ENCODE measurements at regions not wholly inside any gene's neighbourhood (a gene's known extent, or its start where the extent isn't known, plus 50 kb on each side); places are given as distances from the start of the nearest gene placed in this dataset.

DNA sequence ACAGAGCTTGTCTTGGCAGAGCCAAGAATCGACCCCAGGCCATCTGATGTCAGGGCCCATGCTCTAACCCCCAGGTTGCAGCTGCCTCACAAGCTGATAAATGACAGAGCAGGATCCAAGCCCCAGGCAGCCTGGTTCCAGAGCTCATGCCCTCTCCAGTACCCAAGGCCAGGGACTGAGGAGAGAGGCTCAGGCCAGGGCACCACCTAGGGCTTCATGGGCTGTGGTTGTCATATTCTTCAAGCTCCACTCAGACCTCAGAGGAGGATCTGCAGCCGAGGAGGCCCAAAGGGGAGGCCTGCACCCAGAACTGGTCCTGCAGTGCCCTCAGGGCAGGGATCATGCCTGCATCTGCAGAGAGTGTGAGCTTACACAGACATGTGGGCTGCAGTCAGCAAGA, 301.1 kb downstream of the MATN1 start:
- TF ChIP-seq, protein P1, sequence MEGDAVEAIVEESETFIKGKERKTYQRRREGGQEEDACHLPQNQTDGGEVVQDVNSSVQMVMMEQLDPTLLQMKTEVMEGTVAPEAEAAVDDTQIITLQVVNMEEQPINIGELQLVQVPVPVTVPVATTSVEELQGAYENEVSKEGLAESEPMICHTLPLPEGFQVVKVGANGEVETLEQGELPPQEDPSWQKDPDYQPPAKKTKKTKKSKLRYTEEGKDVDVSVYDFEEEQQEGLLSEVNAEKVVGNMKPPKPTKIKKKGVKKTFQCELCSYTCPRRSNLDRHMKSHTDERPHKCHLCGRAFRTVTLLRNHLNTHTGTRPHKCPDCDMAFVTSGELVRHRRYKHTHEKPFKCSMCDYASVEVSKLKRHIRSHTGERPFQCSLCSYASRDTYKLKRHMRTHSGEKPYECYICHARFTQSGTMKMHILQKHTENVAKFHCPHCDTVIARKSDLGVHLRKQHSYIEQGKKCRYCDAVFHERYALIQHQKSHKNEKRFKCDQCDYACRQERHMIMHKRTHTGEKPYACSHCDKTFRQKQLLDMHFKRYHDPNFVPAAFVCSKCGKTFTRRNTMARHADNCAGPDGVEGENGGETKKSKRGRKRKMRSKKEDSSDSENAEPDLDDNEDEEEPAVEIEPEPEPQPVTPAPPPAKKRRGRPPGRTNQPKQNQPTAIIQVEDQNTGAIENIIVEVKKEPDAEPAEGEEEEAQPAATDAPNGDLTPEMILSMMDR (IDR thresholded peaks at IDR 0.05; ENCODE audit: low read depth, low read length), result no peak
- TF ChIP-seq MAX (IDR thresholded peaks at IDR 0.05; ENCODE audit: low read depth, low read length), result no peak
- TF ChIP-seq POLR2A (IDR thresholded peaks at IDR 0.05; ENCODE audit: extremely low read depth, insufficient read length), result no peak

Measured in NB4 (cell line).